ENCODE measurements at regions not wholly inside any gene's neighbourhood (a gene's known extent, or its start where the extent isn't known, plus 50 kb on each side); places are given as distances from the start of the nearest gene placed in this dataset.

GRCh38 chr2:120477831-120478481 lies 132.0 kb downstream of the INHBB start:
- Histone ChIP-seq H2BK20ac (ENCODE audit: low read depth, low read length, poor library complexity, severe bottlenecking) (no peak overlapping the region), H3K18ac (ENCODE audit: insufficient read length, low read depth, low read length) (no peak overlapping the region), H4K20me1 (ENCODE audit: control insufficient read depth, insufficient read depth, insufficient read length) (no peaks in the 10 kb centered on the region), H3K79me2 (ENCODE audit: insufficient read depth, low read length) (no peaks in the 10 kb centered on the region), H3T11ph (ENCODE audit: low read length) (no peak overlapping the region), H3K9me3 (ENCODE audit: control insufficient read depth, low read depth, low read length) (no peaks in the 10 kb centered on the region), H3K14ac (ENCODE audit: insufficient read depth, low read length) (no peak overlapping the region), H3K56ac (ENCODE audit: insufficient read length, low read depth, low read length) (no peak overlapping the region), H3K4me2 (ENCODE audit: insufficient read depth, insufficient read length, low read length) (no peak overlapping the region), H3K79me1 (ENCODE audit: insufficient read depth, low read depth, low read length, poor library complexity, severe bottlenecking) (no peaks in the 10 kb centered on the region), H2BK12ac (ENCODE audit: insufficient read length, low read depth, low read length) (no peak overlapping the region), H3K23me2 (ENCODE audit: insufficient read length, low read depth, low read length, poor library complexity, severe bottlenecking) (no peaks in the 10 kb centered on the region), H4K5ac (ENCODE audit: insufficient read length, low read depth, low read length) (no peak overlapping the region), H2AK5ac (ENCODE audit: insufficient read length, low read length) (no peak overlapping the region), H4K8ac (replicated peaks; ENCODE audit: insufficient read length, low read depth, low read length) (no peak overlapping the region), H4K91ac (ENCODE audit: insufficient read length, low read depth, low read length) (no peak overlapping the region), H2BK15ac (ENCODE audit: low read depth, low read length) (no peak overlapping the region), H2AFZ (ENCODE audit: low read length) (no peak overlapping the region), H3K4me1 (ENCODE audit: insufficient read depth, low read length) (no peaks in the 10 kb centered on the region), H2BK120ac (ENCODE audit: low read depth, low read length, poor library complexity, severe bottlenecking) (no peak overlapping the region), H3K27ac (ENCODE audit: insufficient read length, low read depth, low read length) (no peak overlapping the region), H3K4ac (ENCODE audit: low read depth, low read length) (no peak overlapping the region), H2BK5ac (ENCODE audit: insufficient read length, low read length) (no peak overlapping the region), H3K23ac (ENCODE audit: insufficient read length, low read depth, low read length) (no peak overlapping the region), H3K27me3 (ENCODE audit: insufficient read depth, low read length) (no peaks in the 10 kb centered on the region; the same call in 1 of the 2 replicates), H3K9ac (ENCODE audit: extremely low read depth, insufficient read length, low read length) (no peak overlapping the region)
- Mint-ChIP-seq H3K27me3 (ENCODE audit: low read depth) (peaks cover 100% of the 10 kb centered on the region), H3K4me1 (no peaks in the 10 kb centered on the region), H3K4me3 (no peak overlapping the region), H3K36me3 (ENCODE audit: insufficient read depth in 1 of 3, low read depth in 3 of 3) (no peaks in the 10 kb centered on the region; a peak in 1 of 7 replicates), H3K27ac (no peak overlapping the region; a peak in 1 of 7 replicates), H3K9me3 (no peaks in the 10 kb centered on the region; a peak in 2 of 5 replicates)
- no CpG with 5 or more reads among the region's 6 CpGs for WGBS (ENCODE audit: extremely low coverage, insufficient read length, low lambda C conversion rate)
- DNase-seq, result no peak
- no peak for TF ChIP-seq CTCF (conservative IDR thresholded peaks at IDR 0.05)

Data from H9 (cell line).